HG02852 (cell line): ENCODE measurements at regions not wholly inside any gene's neighbourhood (a gene's known extent, or its start where the extent isn't known, plus 50 kb on each side); places are given as distances from the start of the nearest gene placed in this dataset.

Experiments
- ATAC-seq: cut with Tn5 transposase; IDR thresholded peaks from one replicate; pipeline ENCODE4 v1.9.1; 2021; ENCODE audit warnings: mild to moderate bottlenecking, moderate library complexity; ENCODE audit not compliant: unreplicated experiment

- ATAC-seq: no peak
Measured at GRCh38 chrX:43560247-43560946, 95.7 kb upstream of the MAOA start.

GRCh38 chrX:43562372-43562771 lies 93.7 kb upstream of the MAOA start:
- ATAC-seq: no peak

GRCh38 chrX:43564953-43565352 lies 91.1 kb upstream of the MAOA start:
- no peak for ATAC-seq

GRCh38 chrX:43566170-43566569 lies 89.9 kb upstream of the MAOA start:
- ATAC-seq: no peak

- no peak for ATAC-seq
Measured at GRCh38 chrX:43573441-43574015, 82.6 kb upstream of the MAOA start.

- ATAC-seq: no peak
Measured at GRCh38 chrX:43580621-43581020, 75.5 kb upstream of the MAOA start.

- ATAC-seq: no peak
Measured at GRCh38 chrX:43581167-43581566, 74.9 kb upstream of the MAOA start.

- no peak for ATAC-seq
Measured at GRCh38 chrX:43581888-43582539, 74.1 kb upstream of the MAOA start.

GRCh38 chrX:43582540-43582913 lies 73.6 kb upstream of the MAOA start:
- ATAC-seq: no peak

GRCh38 chrX:43585922-43586321 lies 70.2 kb upstream of the MAOA start:
- ATAC-seq: no peak

GRCh38 chrX:43586830-43587229 lies 69.3 kb upstream of the MAOA start:
- ATAC-seq: no peak

- no peak for ATAC-seq
Measured at GRCh38 chrX:43589735-43590134, 66.4 kb upstream of the MAOA start.

GRCh38 chrX:43590150-43590549 lies 65.9 kb upstream of the MAOA start:
- no peak for ATAC-seq

GRCh38 chrX:43592597-43592996 lies 63.5 kb upstream of the MAOA start:
- ATAC-seq: no peak

- no peak for ATAC-seq
Measured at GRCh38 chrX:43595931-43596330, 60.2 kb upstream of the MAOA start.

GRCh38 chrX:43604753-43605152 lies 51.3 kb upstream of the MAOA start:
- ATAC-seq: no peak

- ATAC-seq: no peak
Measured at GRCh38 chrX:43605351-43605750, 50.7 kb upstream of the MAOA start.
